K562 (cell line): ENCODE measurements at regions not wholly inside any gene's neighbourhood (a gene's known extent, or its start where the extent isn't known, plus 50 kb on each side); places are given as distances from the start of the nearest gene placed in this dataset.
A peak's percentile ranks its signal among the peaks of the same experiment; 100 is the strongest.

Experiments used
- BCL6 ChIP-seq: fragments of 250-450 bp; sonication (Bioruptor Pico); IDR thresholded peaks from 2 replicates; pipeline ENCODE4 v1.4.0; 2020
- BRF1 ChIP-seq: IDR thresholded peaks from 3 replicates; pipeline ENCODE4 v1.6.1; 2011; ENCODE audit warnings: borderline replicate concordance, mild to moderate bottlenecking; ENCODE audit not compliant: insufficient read length; ENCODE audit errors: extremely low read depth
- CC2D1A ChIP-seq: fragments of 450-650 bp; IDR thresholded peaks from 2 replicates; pipeline ENCODE4 v1.6.1; 2017; ENCODE audit warnings: mild to moderate bottlenecking
- CHCHD3 ChIP-seq: fragments of 250-450 bp; sonication (Bioruptor Pico); IDR thresholded peaks from 2 replicates; pipeline ENCODE4 v2.1.2; 2022; ENCODE audit warnings: mild to moderate bottlenecking
- FOXK1 ChIP-seq: sonication (generic); formaldehyde crosslinking; IDR thresholded peaks from 2 replicates; pipeline ENCODE4 v1.8.0; 2022; ENCODE audit warnings: missing genetic modification reagents, mild to moderate bottlenecking, borderline replicate concordance
- GTF3C2 ChIP-seq: IDR thresholded peaks from 3 replicates; pipeline ENCODE4 v1.6.1; 2011; ENCODE audit warnings: borderline replicate concordance, mild to moderate bottlenecking, moderate library complexity; ENCODE audit not compliant: insufficient read length; ENCODE audit errors: extremely low read depth
- HDAC6 ChIP-seq: IDR thresholded peaks from 2 replicates; pipeline ENCODE4 v1.6.1; 2012; ENCODE audit warnings: low read depth, mild to moderate bottlenecking, control low read depth, inconsistent platforms, low read length, moderate library complexity
- HDAC8 ChIP-seq: fragments of 450-650 bp; IDR thresholded peaks from 2 replicates; pipeline ENCODE4 v1.6.1; 2016; ENCODE audit warnings: mild to moderate bottlenecking, missing genetic modification characterization, moderate library complexity, missing compliant biosample characterization
- PCBP2 ChIP-seq: fragments of 200-400 bp; formaldehyde crosslinking; IDR thresholded peaks from 2 replicates; pipeline ENCODE4 v1.6.1; 2018; ENCODE audit warnings: low read length, low read depth, mild to moderate bottlenecking, moderate library complexity; ENCODE audit not compliant: poor library complexity, severe bottlenecking
- PTBP1 ChIP-seq: fragments of 200-400 bp; formaldehyde crosslinking; IDR thresholded peaks from 2 replicates; pipeline ENCODE4 v1.6.1; 2017; ENCODE audit warnings: low read depth, low read length
- TARDBP ChIP-seq: fragments of 450-650 bp; IDR thresholded peaks from 2 replicates; pipeline ENCODE4 v1.6.1; 2016
- TCF7L2 ChIP-seq: fragments of 150-350 bp; IDR thresholded peaks from 2 replicates; pipeline ENCODE4 v1.6.1; 2016; ENCODE audit warnings: low read depth, mild to moderate bottlenecking, low read length, moderate library complexity
- U2AF1 ChIP-seq: fragments of 200-400 bp; formaldehyde crosslinking; optimal IDR thresholded peaks from 2 replicates; pipeline ENCODE3; 2017; ENCODE audit warnings: mild to moderate bottlenecking, low read depth, low read length, moderate library complexity
- ZBTB2 ChIP-seq: fragments of 450-650 bp; IDR thresholded peaks from 2 replicates; pipeline ENCODE4 v1.6.1; 2016; ENCODE audit warnings: antibody characterized with exemption
- ZFPM2 ChIP-seq: fragments of 250-450 bp; sonication (Bioruptor Pico); IDR thresholded peaks from 2 replicates; pipeline ENCODE4 v1.5.1; 2022; ENCODE audit warnings: mild to moderate bottlenecking
- ZKSCAN3 ChIP-seq: fragments of 250-450 bp; sonication (Bioruptor Pico); IDR thresholded peaks from 2 replicates; pipeline ENCODE4 v1.4.0; 2020
- ZNF124 ChIP-seq: sonication (generic); formaldehyde crosslinking; IDR thresholded peaks from 2 replicates; pipeline ENCODE4 v1.8.1; 2022; ENCODE audit warnings: missing genetic modification reagents
- ZNF134 ChIP-seq: fragments of 250-450 bp; sonication (Bioruptor Pico); conservative IDR thresholded peaks from 2 replicates; pipeline ENCODE4 v1.4.0; 2020
- ZNF408 ChIP-seq: fragments of 250-450 bp; sonication (Bioruptor Pico); IDR thresholded peaks from 2 replicates; pipeline ENCODE4 v1.4.0; 2020; ENCODE audit warnings: low read depth, mild to moderate bottlenecking, moderate library complexity
- ZNF431 ChIP-seq: sonication (generic); formaldehyde crosslinking; IDR thresholded peaks from 2 replicates; pipeline ENCODE4 v1.8.0; 2022; ENCODE audit warnings: mild to moderate bottlenecking, missing genetic modification reagents
- ZNF644 ChIP-seq: fragments of 200-800 bp; sonication (Bioruptor generic); IDR thresholded peaks from 2 replicates; pipeline ENCODE4 v1.6.1; 2016; ENCODE audit warnings: low read depth, missing genetic modification characterization, missing compliant biosample characterization
- ZNF699 ChIP-seq: fragments of 250-450 bp; sonication (Bioruptor Pico); IDR thresholded peaks from 2 replicates; pipeline ENCODE4 v1.8.0; 2021; ENCODE audit warnings: mild to moderate bottlenecking, moderate library complexity; ENCODE audit not compliant: insufficient replicate concordance
- ZSCAN29 ChIP-seq: fragments of 450-650 bp; IDR thresholded peaks from 2 replicates; pipeline ENCODE4 v1.6.1; 2017
- TF ChIP-seq, protein P1 (sequence below): sonication (generic); formaldehyde crosslinking; IDR thresholded peaks from 2 replicates; pipeline ENCODE4 v1.8.0; 2022; ENCODE audit warnings: missing genetic modification reagents, mild to moderate bottlenecking, moderate library complexity, borderline replicate concordance

DNA sequence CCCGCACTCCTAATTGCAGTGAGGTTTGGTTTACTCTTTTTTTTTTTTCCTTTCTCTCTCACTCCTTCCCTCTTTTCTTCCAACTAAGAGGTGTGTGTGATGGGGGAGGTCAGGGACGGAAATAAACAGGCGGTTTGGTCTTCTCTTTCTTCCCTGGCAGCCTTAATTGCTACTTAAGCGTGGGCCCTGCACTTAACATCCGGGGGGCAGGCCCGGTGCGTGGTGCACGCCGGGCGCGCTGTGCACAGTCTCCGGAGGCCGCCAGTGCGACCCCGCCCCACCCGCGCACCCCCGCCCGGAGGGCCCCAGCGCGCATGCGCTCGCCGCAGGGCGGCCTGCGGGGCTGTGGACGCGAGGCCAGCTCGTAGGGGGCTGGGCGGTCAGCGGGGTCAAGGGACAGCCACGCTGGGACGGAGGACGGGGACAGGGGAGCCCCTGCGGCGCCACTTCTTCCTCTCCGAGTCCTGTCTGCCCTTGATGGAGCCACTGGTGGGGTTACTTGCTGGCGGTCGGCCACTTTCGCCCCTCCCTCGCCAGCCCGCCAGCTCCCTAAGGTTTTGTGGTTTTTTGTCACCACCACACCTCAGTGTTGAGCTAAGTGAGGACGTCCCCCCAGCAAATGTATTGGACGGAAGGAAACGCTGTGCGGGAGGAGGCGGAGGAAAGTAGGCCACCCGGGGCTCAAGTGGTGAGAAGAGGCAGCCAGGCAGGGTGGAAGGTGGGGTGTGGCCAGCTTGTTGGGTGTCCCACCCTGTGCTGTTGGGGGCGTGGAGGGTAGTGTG is 120.9 kb downstream of the MRM1 start (continued):
- TF ChIP-seq, protein P1, sequence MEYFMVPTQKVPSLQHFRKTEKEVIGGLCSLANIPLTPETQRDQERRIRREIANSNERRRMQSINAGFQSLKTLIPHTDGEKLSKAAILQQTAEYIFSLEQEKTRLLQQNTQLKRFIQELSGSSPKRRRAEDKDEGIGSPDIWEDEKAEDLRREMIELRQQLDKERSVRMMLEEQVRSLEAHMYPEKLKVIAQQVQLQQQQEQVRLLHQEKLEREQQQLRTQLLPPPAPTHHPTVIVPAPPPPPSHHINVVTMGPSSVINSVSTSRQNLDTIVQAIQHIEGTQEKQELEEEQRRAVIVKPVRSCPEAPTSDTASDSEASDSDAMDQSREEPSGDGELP (CRISPR knock-in tag) = peak; percentile 40; the same call in 1 of the 2 replicates
- TF ChIP-seq CHCHD3 (CRISPR knock-in tag) (no peak), ZBTB2 (peak; percentile 16; the same call in 1 of the 2 replicates), TCF7L2 (no peak), ZKSCAN3 (CRISPR knock-in tag) (no peak), ZNF431 (CRISPR knock-in tag) (no peak), ZFPM2 (CRISPR knock-in tag) (no peak), PTBP1 (no peak), ZSCAN29 (no peak), ZNF134 (no peak), PCBP2 (no peak), U2AF1 (no peak), HDAC8 (tag) (no peak), ZNF408 (no peak), ZNF699 (CRISPR knock-in tag) (no peak), CC2D1A (no peak), GTF3C2 (no peak), BRF1 (no peak), BCL6 (CRISPR knock-in tag) (no peak), ZNF644 (no peak; the same call in 1 of the 2 replicates), FOXK1 (CRISPR knock-in tag) (no peak), ZNF124 (CRISPR knock-in tag) (no peak), HDAC6 (no peak), TARDBP (no peak)
